OCI-LY7 (cell line): ENCODE measurements at regions not wholly inside any gene's neighbourhood (a gene's known extent, or its start where the extent isn't known, plus 50 kb on each side); places are given as distances from the start of the nearest gene placed in this dataset.

Experiments
- BruUV-seq: library from RNA; stranded (reverse); fragments of 400-500 nt; replicated peaks from 2 replicates; lab custom pipeline; 2021; lab: Mats Ljungman, UMichigan
- CTCF ChIA-PET: fragments of 300-600 bp; sonication (Branson Sonifier 250); formaldehyde crosslinking; loops from one replicate; lab custom pipeline; 2022; ENCODE audit warnings: antibody characterized with exemption; ENCODE audit not compliant: unreplicated experiment; lab: Charles Lee
- POLR2A ChIA-PET: fragments of 300-600 bp; sonication (Branson Sonifier 250); formaldehyde crosslinking; loops from one replicate; lab custom pipeline; 2022; ENCODE audit warnings: antibody characterized with exemption; lab: Charles Lee
- DNase-seq: peaks from one replicate; pipeline ENCODE4 v3.0.0-alpha.2; 2015; ENCODE audit warnings: low spot score
- H2AFZ ChIP-seq: fragments of 200-600 bp; sonication (generic), shearing (Covaris generic); 2 replicates; pipeline ENCODE4 v1.6.1; 2014; ENCODE audit warnings: mild to moderate bottlenecking, antibody characterized with exemption, low read length, moderate library complexity
- H3K27ac ChIP-seq: fragments of 200-600 bp; sonication (generic); 2 replicates; pipeline ENCODE4 v1.5.1; 2014; ENCODE audit warnings: mixed run types, low read depth, mild to moderate bottlenecking, moderate library complexity, low read length, inconsistent platforms; ENCODE audit not compliant: poor library complexity, severe bottlenecking
- H3K36me3 ChIP-seq: fragments of 200-600 bp; sonication (generic); 2 replicates; pipeline ENCODE4 v1.6.1; 2014; ENCODE audit warnings: mild to moderate bottlenecking, antibody characterized with exemption, low read length, moderate library complexity, mixed read lengths; ENCODE audit not compliant: insufficient read depth
- H3K4me1 ChIP-seq: fragments of 200-600 bp; sonication (generic); 2 replicates; pipeline ENCODE4 v1.5.1; 2014; ENCODE audit warnings: mild to moderate bottlenecking, low read length; ENCODE audit not compliant: insufficient read depth, poor library complexity, severe bottlenecking
- H3K4me2 ChIP-seq: fragments of 200-600 bp; sonication (generic); 2 replicates; pipeline ENCODE4 v1.6.1; 2014; ENCODE audit warnings: mild to moderate bottlenecking, low read length
- H3K4me3 ChIP-seq: fragments of 200-600 bp; sonication (generic); 2 replicates; pipeline ENCODE4 v1.5.1; 2014; ENCODE audit warnings: mild to moderate bottlenecking, low read depth, low read length; ENCODE audit not compliant: poor library complexity, severe bottlenecking
- H3K79me2 ChIP-seq: fragments of 200-600 bp; sonication (generic); 2 replicates; pipeline ENCODE4 v1.6.1; 2016; ENCODE audit warnings: low read depth, mild to moderate bottlenecking, low read length, moderate library complexity, mixed read lengths; ENCODE audit not compliant: insufficient read depth
- H3K9me2 ChIP-seq: fragments of 200-600 bp; sonication (generic); 2 replicates; pipeline ENCODE4 v1.6.1; 2016; ENCODE audit warnings: mild to moderate bottlenecking, low read length, mixed read lengths; ENCODE audit not compliant: insufficient read depth
- H3K9me3 ChIP-seq: fragments of 200-600 bp; sonication (generic); 2 replicates; pipeline ENCODE4 v1.6.1; 2014; ENCODE audit warnings: mild to moderate bottlenecking, mixed run types, low read length, mixed read lengths
- H4K20me1 ChIP-seq: fragments of 200-600 bp; sonication (generic); 2 replicates; pipeline ENCODE4 v1.6.1; 2014; ENCODE audit warnings: mild to moderate bottlenecking, antibody characterized with exemption, low read length, moderate library complexity, mixed read lengths; ENCODE audit not compliant: insufficient read depth
- EZH2phosphoT487 ChIP-seq: fragments of 200-600 bp; sonication (generic); IDR thresholded peaks from 2 replicates; pipeline ENCODE4 v1.6.1; 2018; ENCODE audit warnings: low read depth, borderline replicate concordance, mild to moderate bottlenecking, mixed run types, antibody characterized with exemption, low read length, moderate library complexity, mixed read lengths
- intact Hi-C: fragments of 100-400 bp; cut with micrococcal nuclease; formaldehyde crosslinking; loops from one replicate; pipeline ENCODE4 v1.10.0; 2022; ENCODE audit not compliant: unreplicated experiment
- TF ChIP-seq, protein P1 (sequence below): fragments of 200-600 bp; sonication (generic); conservative IDR thresholded peaks from 2 replicates; pipeline ENCODE4 v1.5.1; 2014; ENCODE audit warnings: mild to moderate bottlenecking, antibody characterized with exemption, low read length, moderate library complexity, mixed read lengths

DNA sequence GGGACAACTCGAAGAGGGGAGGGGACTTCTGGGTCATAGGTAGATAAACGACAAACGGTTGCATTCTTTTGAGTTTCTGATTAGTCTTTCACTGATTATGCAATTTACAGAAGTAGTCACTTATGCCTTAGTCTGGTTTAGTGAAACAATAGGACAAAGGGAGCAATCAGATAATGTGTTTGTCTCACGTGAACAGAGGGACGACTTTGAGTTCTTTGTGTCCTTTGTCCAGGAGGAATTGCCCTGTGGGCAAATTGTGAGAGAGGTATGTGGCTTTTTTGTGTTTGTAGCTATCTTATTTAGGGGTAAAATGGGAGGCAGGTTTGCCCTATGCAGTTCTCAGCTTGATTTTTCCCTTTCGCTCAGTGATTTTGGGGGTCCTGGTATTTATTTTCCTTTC is 362.9 kb upstream of the PCDH20 start:
- H3K9me3 ChIP-seq: no peaks in the 10 kb centered on the region
- DNase-seq: no peak
- no peaks in the 10 kb centered on the region for H3K4me1 ChIP-seq
- ChIA-PET CTCF (no interaction called here), POLR2A (no interaction called here)
- TF ChIP-seq, protein P1, sequence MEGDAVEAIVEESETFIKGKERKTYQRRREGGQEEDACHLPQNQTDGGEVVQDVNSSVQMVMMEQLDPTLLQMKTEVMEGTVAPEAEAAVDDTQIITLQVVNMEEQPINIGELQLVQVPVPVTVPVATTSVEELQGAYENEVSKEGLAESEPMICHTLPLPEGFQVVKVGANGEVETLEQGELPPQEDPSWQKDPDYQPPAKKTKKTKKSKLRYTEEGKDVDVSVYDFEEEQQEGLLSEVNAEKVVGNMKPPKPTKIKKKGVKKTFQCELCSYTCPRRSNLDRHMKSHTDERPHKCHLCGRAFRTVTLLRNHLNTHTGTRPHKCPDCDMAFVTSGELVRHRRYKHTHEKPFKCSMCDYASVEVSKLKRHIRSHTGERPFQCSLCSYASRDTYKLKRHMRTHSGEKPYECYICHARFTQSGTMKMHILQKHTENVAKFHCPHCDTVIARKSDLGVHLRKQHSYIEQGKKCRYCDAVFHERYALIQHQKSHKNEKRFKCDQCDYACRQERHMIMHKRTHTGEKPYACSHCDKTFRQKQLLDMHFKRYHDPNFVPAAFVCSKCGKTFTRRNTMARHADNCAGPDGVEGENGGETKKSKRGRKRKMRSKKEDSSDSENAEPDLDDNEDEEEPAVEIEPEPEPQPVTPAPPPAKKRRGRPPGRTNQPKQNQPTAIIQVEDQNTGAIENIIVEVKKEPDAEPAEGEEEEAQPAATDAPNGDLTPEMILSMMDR: no peak
- TF ChIP-seq EZH2phosphoT487: no peak
- no peak overlapping the region for H3K27ac ChIP-seq
- no peak overlapping the region for H2AFZ ChIP-seq
- BruUV-seq: no TSS peak
- no peaks in the 10 kb centered on the region for H3K79me2 ChIP-seq
- intact Hi-C loops: no loop called here
- H4K20me1 ChIP-seq: no peaks in the 10 kb centered on the region
- no peaks in the 10 kb centered on the region for H3K36me3 ChIP-seq
- no peak overlapping the region for H3K4me3 ChIP-seq
- H3K4me2 ChIP-seq: no peak overlapping the region
- H3K9me2 ChIP-seq: no peaks in the 10 kb centered on the region

DNA sequence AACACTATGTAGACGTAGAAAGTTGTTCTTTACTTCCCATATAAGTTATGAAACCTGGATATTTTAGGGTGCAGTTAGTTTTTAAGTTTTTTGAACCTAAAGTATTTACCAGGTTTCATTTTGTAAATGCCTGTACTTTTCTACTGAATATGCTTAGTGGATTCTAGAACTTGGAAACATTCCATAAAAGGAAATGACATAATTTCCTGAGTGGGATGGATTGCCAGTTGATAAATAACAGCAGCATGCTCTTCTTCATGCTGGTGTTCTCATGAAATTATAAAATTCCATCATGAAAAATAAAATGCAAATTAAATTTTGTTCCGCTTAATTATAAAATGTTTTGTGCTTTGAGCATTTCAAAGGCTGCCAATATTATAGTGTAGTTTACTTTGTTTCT is 362.2 kb upstream of the PCDH20 start:
- Histone ChIP-seq H3K4me3 (no peak overlapping the region), H3K27ac (no peak overlapping the region), H3K9me2 (no peaks in the 10 kb centered on the region), H3K4me2 (no peak overlapping the region), H3K36me3 (no peaks in the 10 kb centered on the region), H3K9me3 (no peaks in the 10 kb centered on the region), H3K79me2 (no peaks in the 10 kb centered on the region), H4K20me1 (no peaks in the 10 kb centered on the region), H3K4me1 (no peaks in the 10 kb centered on the region), H2AFZ (no peak overlapping the region)
- ChIA-PET POLR2A (no interaction called here), CTCF (no interaction called here)
- DNase-seq: no peak
- TF ChIP-seq, protein P1: no peak
- no peak for TF ChIP-seq EZH2phosphoT487
- intact Hi-C loops: no loop called here
- no TSS peak for BruUV-seq

DNA sequence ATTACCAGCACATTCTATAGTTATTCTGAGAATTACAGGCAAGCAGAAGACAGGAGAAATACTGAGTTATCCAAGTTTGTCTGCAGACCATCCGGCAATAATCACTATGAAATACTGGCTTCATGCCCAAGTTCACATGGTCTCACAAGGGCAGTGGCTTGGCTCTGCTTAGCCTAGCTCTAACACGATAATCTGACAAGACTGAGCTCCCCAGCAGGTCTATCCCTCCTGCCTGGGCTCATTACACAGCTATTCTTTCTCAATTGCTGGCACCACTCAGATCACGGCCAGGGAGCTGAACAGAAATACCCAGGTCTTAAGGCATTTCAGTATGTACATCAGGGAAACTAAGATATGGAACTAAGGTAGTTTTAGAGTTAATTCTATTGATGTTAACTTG is 361.6 kb upstream of the PCDH20 start:
- no TSS peak for BruUV-seq
- POLR2A ChIA-PET: no interaction called here

More for the DNA sequence above, 361.6 kb upstream of the PCDH20 start:
- intact Hi-C loops: no loop called here
- Histone ChIP-seq H3K4me2 (no peak overlapping the region), H4K20me1 (no peaks in the 10 kb centered on the region), H3K27ac (no peak overlapping the region), H3K9me2 (no peaks in the 10 kb centered on the region), H3K4me1 (no peaks in the 10 kb centered on the region), H3K79me2 (no peaks in the 10 kb centered on the region), H3K4me3 (no peak overlapping the region), H3K9me3 (no peaks in the 10 kb centered on the region), H2AFZ (no peak overlapping the region), H3K36me3 (no peaks in the 10 kb centered on the region)
- TF ChIP-seq, protein P1: no peak
- no peak for TF ChIP-seq EZH2phosphoT487
- CTCF ChIA-PET: no interaction called here
- no peak for DNase-seq
